Gastrocnemius medialis (tissue), 4 donors: ENCODE measurements at regions not wholly inside any gene's neighbourhood (a gene's known extent, or its start where the extent isn't known, plus 50 kb on each side); places are given as distances from the start of the nearest gene placed in this dataset.

ENCODE experiments used
- ATAC-seq, 2 donors: fragments of 150-250 bp; one replicate each; pipeline ENCODE4 v1.9.1; 2016
- DNase-seq, 2 donors: peaks; one replicate each; pipeline ENCODE4 v3.0.0-alpha.2; 2019
- H3K27ac ChIP-seq, 4 donors: fragments of 200-600 bp; sonication (generic); 1 replicate in 1 of 4; 2 replicates in 3 of 4; pipeline ENCODE4 v1.5.1; 2016 to 2018; ENCODE audit warnings: mild to moderate bottlenecking in 2 of 4, moderate library complexity in 1 of 4
- H3K27me3 ChIP-seq, 3 donors: fragments of 200-600 bp; sonication (generic) in 2 of 3; 1 replicate in 1 of 3; 2 replicates in 2 of 3; pipeline versions ENCODE4 v1.5.1 to v1.6.0; 2016 to 2019; ENCODE audit warnings: mild to moderate bottlenecking in 1 of 3, moderate library complexity in 1 of 3
- H3K36me3 ChIP-seq, 2 donors: fragments of 200-600 bp; sonication (generic) in 1 of 2; one replicate each; pipeline ENCODE4 v1.5.1; 2017 to 2018
- H3K4me1 ChIP-seq, 2 donors: fragments of 200-600 bp; sonication (generic) in 1 of 2; one replicate each; pipeline ENCODE4 v1.5.1; 2016 to 2017; ENCODE audit warnings: mild to moderate bottlenecking in 2 of 2
- H3K4me3 ChIP-seq, 4 donors: fragments of 200-600 bp; sonication (generic) in 3 of 4; 1 replicate in 1 of 4; 2 replicates in 3 of 4; pipeline ENCODE4 v1.5.1; 2016 to 2019; ENCODE audit warnings: mild to moderate bottlenecking in 2 of 4
- H3K9me3 ChIP-seq, 3 donors: fragments of 200-600 bp; sonication (generic) in 2 of 3; 1 replicate in 1 of 3; 2 replicates in 2 of 3; pipeline ENCODE4 v1.5.1; 2016 to 2019
- CTCF ChIP-seq, 5 experiments: fragments of 450-650 bp in 3 of 5; fragments of 200-600 bp in 2 of 5; sonication (generic) in 2 of 5; IDR thresholded peaks in 4 of 5; conservative IDR thresholded peaks in 1 of 5; 1 replicate in 4 of 5; 2 replicates in 1 of 5; pipeline ENCODE4 v1.5.1; 2016 to 2019; ENCODE audit warnings: antibody characterized with exemption in 5 of 5, mild to moderate bottlenecking in 3 of 5, moderate library complexity in 3 of 5
- POLR2A ChIP-seq, 2 donors: fragments of 450-650 bp; IDR thresholded peaks; one replicate each; pipeline ENCODE4 v1.6.1; 2017; ENCODE audit warnings: antibody characterized with exemption in 2 of 2, mild to moderate bottlenecking in 2 of 2, moderate library complexity in 2 of 2
- in situ Hi-C, 4 donors: fragments of 200-750 bp; cut with MboI; loops; one replicate each; pipeline versions ENCODE4 v1.15.0 to v1.8.0; 2017; ENCODE audit warnings: low sequenced_read_pairs in 4 of 4
- intact Hi-C: fragments of 100-400 bp; cut with DNase I; formaldehyde crosslinking; loops from one replicate; pipeline ENCODE4 v1.15.1; 2023; ENCODE audit warnings: low total_unique reads

DNA sequence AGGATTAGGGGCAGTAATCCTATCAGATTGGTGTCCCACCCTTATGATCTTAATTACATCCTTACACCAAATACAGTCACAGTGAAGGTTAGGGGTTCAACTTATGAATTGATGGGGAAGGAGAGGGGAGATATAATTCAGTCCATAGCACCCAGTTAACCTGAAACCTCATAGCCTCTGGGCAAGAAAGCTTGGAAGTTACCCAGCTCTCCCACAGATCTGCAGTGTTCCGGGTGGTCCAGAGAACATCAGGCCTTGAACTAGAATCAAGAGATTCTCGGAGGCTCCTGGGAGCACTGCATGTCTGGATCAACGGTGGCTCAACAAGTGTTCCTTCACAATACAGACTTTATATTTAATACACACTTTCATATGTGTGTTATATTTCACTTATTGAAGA lies 392.6 kb upstream of the MARCKS start:
- Histone ChIP-seq H3K4me3 (no peak overlapping the region), H3K9me3 (no peaks in the 10 kb centered on the region), H3K27me3 (no peaks in the 10 kb centered on the region), H3K36me3 (no peaks in the 10 kb centered on the region), H3K4me1 (no peaks in the 10 kb centered on the region), H3K27ac (no peak overlapping the region)
- intact Hi-C loops (no loop called here), in situ Hi-C loops (no loop called here)
- ATAC-seq (no peak), DNase-seq (no peak)
- TF ChIP-seq CTCF (IDR thresholded peaks at IDR 0.05 in 4 of 5, conservative IDR thresholded peaks at IDR 0.05 in 1 of 5) (no peak), POLR2A (IDR thresholded peaks at IDR 0.05) (no peak)

DNA sequence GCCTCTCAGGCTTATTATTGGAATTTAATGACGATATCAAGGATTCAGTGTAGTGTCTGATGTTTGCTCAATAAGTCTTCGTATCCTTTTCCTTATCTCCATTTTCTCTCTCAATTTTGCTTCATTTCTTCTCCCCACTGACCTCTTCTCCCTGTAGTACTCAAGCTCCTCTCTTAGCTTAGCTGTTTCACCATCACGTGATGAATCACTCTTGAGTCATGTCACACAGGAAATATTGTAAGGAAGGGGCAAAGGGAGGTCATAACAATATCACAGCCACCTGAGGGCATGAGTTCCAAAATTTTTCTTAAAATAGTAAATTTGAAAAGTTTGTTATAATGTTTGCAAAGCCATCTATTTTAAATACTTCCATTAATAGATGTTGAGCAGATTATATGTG lies 392.2 kb upstream of the MARCKS start:
- Histone ChIP-seq H3K4me1 (no peaks in the 10 kb centered on the region), H3K4me3 (no peak overlapping the region), H3K27me3 (no peaks in the 10 kb centered on the region), H3K9me3 (no peaks in the 10 kb centered on the region), H3K27ac (no peak overlapping the region), H3K36me3 (no peaks in the 10 kb centered on the region)
- intact Hi-C loops (no loop called here), in situ Hi-C loops (no loop called here)
- ATAC-seq, result no peak
- no peak for DNase-seq
- no peak for TF ChIP-seq POLR2A (IDR thresholded peaks at IDR 0.05)
- no peak for TF ChIP-seq CTCF (IDR thresholded peaks at IDR 0.05 in 4 of 5, conservative IDR thresholded peaks at IDR 0.05 in 1 of 5)

GRCh38 chr6:113466526-113466925 lies 390.6 kb upstream of the MARCKS start:
- in situ Hi-C loops, result no loop called here
- no peaks in the 10 kb centered on the region for H3K27me3 ChIP-seq
- H3K4me1 ChIP-seq, result no peaks in the 10 kb centered on the region
- H3K9me3 ChIP-seq, result no peaks in the 10 kb centered on the region
- H3K36me3 ChIP-seq, result no peaks in the 10 kb centered on the region
- intact Hi-C loops, result no loop called here
- no peak for DNase-seq
- TF ChIP-seq CTCF (IDR thresholded peaks at IDR 0.05 in 4 of 5, conservative IDR thresholded peaks at IDR 0.05 in 1 of 5) (no peak), POLR2A (IDR thresholded peaks at IDR 0.05) (no peak)
- H3K27ac ChIP-seq, result no peak overlapping the region
- no peak for ATAC-seq
- H3K4me3 ChIP-seq, result no peak overlapping the region

GRCh38 chr6:113475392-113475791 lies 381.8 kb upstream of the MARCKS start:
- DNase-seq, result peak; percentile 9 to 15

More at GRCh38 chr6:113475392-113475791, 381.8 kb upstream of the MARCKS start:
- H3K36me3 ChIP-seq, result no peaks in the 10 kb centered on the region
- H3K4me1 ChIP-seq, result no peaks in the 10 kb centered on the region
- no peak overlapping the region for H3K27ac ChIP-seq
- peak in 1 of 2 donors; percentile 30 for ATAC-seq
- no peak overlapping the region for H3K4me3 ChIP-seq
- no peaks in the 10 kb centered on the region for H3K27me3 ChIP-seq
- in situ Hi-C loops (no loop called here), intact Hi-C loops (no loop called here)
- no peaks in the 10 kb centered on the region for H3K9me3 ChIP-seq
- TF ChIP-seq POLR2A (IDR thresholded peaks at IDR 0.05) (no peak), CTCF (IDR thresholded peaks at IDR 0.05 in 4 of 5, conservative IDR thresholded peaks at IDR 0.05 in 1 of 5) (no peak)
